ENCODE measurements at regions not wholly inside any gene's neighbourhood (a gene's known extent, or its start where the extent isn't known, plus 50 kb on each side); places are given as distances from the start of the nearest gene placed in this dataset.
"Not testable (repeated sequence)": the region's sequence is repeated elsewhere in the genome, so short reads cannot be mapped to it uniquely, and the experiment has no call there.

DNA sequence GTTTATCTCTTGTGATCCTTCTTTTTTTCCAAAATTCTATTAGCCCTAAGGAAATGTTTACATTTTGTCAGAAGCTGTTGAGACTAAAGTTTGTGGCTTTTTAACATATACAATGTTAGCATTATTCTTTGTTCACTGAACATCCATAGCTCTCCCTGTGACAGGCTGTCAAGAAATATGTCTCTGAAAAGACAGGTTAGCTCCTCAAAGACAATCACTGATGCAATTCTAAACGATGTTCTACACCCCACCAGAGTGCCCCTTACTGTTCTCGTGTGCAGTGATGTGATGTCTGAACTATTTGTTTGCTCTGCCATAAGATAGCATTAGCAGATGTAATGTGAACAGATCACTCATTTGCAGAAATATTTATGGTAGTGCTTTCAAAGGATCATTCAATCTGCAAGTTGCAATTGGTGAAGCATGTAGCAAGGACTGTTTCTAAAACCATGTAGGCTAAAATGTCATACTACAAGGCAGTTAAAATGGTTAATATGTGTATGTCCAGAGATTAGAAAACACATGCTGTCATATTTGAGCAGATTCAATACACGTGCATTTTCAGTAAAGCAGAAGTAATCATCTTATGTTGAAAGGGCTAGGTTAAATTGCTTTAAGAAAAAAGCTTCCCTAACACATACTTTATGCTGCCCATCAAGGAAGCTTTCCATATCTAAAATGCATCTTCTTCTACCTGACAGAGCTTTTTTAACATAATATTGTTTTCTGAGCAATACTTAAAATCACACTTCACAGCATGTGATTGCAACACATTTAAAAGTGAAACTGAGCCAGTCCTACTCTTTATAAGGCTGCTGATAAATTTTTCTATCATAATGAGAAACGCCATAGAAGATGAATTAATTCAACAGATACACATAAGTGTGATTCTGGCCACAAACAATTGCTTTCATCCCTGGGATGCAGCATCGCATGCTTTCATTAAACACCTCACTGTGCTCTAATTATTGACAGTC lies 285.7 kb upstream of the UBE2E3 start:
- DNase-seq = peak; percentile 7

DNA sequence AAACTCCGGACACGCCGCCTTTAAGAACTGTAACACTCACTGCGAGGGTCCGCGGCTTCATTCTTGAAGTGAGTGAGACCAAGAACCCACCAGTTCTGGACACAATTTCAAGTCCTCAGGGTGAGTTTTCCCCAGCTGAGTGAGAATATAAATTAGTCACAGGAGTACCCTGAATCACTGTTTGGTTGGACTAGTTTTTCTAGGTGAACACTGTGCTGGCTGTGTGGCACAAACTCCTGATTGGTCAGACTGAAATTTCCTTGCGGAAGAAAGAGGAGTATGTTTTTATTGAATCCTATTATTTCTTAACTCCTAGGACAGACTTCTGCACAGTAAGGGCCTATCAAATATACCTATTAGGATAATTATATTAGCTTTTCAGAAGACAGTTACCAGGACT lies 288.1 kb upstream of the UBE2E3 start:
- no peak for DNase-seq

GRCh38 chr2:180691855-180692223 lies 288.6 kb upstream of the UBE2E3 start:
- DNase-seq = not testable (repeated sequence)

DNA sequence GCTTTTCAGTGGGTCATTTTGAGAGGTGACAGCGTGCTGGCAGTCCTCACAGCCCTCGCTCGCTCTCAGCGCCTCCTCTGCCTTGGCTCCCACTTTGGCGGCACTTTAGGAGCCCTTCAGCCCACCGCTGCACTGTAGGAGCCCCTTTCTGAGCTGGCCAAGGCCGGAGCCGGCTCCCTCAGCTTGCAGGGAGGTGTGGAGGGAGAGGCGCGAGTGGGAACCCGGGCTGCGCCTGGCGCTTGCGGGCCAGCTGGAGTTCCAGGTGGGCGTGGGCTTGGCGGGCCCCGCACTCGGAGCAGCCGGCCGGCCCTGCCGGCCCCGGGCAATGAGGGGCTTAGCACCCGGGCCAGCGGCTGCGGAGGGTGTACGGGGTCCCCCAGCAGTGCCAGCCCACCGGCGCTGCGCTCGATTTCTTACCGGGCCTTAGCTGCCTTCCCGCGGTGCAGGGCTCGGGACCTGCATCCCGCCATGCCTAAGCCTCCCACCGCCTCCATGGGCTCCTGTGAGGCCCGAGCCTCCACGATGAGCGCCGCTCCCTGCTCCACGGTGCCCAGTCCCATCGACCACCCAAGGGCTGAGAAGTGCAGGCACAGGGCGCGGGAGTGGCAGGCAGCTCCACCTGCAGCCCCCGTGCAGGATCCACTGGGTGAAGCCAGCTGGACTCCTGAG lies 289.1 kb upstream of the UBE2E3 start:
- DNase-seq = not testable (repeated sequence)

- DNase-seq = no peak
These were observed 289.8 kb upstream of the UBE2E3 start for GRCh38 chr2:180690611-180691010.

DNA sequence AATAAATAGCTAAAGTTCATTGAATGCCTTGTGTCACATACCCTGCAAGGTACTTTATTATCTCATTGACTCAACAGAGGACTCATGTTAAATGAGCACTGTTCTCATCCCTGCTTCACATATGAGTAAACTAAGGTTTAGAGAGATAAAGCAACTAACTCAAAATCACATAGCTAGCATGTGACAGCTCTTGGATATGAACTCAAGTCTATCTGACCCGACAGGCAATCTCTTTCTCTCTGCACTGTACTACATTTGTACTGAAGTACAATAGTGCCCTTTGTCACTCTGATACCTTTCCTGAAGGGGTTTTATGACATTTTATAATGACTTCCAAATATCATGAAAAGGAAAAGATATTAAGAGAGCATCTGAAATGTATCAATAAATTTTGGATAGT lies 297.5 kb upstream of the UBE2E3 start:
- no peak for DNase-seq

- DNase-seq = peak; percentile 7
These were observed 300.7 kb upstream of the UBE2E3 start for GRCh38 chr2:180679693-180680092.

GRCh38 chr2:180678625-180678972 lies 301.8 kb upstream of the UBE2E3 start:
- no peak for DNase-seq

- no peak for DNase-seq
These were observed 302.3 kb upstream of the UBE2E3 start for GRCh38 chr2:180677930-180678624.

GRCh38 chr2:180677200-180677599 lies 303.2 kb upstream of the UBE2E3 start:
- DNase-seq = no peak

- DNase-seq = no peak
These were observed 303.8 kb upstream of the UBE2E3 start for GRCh38 chr2:180676520-180677025.

GRCh38 chr2:180675170-180675569 lies 305.2 kb upstream of the UBE2E3 start:
- peak; percentile 16 for DNase-seq

DNA sequence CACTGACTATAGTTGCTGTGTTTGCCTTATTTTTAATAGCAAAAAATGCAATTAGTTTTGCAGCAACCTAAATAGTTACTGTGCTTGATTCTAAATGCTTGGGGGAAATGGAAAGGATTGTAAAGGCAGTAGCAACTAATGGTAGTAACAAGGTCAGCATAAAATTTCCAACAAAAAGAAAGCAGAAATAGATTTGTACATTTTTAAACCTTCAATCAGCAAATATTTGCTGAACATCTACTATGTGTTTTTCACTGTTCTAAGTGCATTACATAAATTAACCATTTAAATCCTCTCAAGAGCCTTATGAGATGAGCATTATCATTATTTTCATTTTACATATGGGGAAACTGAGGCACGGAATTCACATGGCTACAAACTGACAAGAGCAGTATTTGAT lies 308.0 kb upstream of the UBE2E3 start:
- no peak for DNase-seq

DNA sequence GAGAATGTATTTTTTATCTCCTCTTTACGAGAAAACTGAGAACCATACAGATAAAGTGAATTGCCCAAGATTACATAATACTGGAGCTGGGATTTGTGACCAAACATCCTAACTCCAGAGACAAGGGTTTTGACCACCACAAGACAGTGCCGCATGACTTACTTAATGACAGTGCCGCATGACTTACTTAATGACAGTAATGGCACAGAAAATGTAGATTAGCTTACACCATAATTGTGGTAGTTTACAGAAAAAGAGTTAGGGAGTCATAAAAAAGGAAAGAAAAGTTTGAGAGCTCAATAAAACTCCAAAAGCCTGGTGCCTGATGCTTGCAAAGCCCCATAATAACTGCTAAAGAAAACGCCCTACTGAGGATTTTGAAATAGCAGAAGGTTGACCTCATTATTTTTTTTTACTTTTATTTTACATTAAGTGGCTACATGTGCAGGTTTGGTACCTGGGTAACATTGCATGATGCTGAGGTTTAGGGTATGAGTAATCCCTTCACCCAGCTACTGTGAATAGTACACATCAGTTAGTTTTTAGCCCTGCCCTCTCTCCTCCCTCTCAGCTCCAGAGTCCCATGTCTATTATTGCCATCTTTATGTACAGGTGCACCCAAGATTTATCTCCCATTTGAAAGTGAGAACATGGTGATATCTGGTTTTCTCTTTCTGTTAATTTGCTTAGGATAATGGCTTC lies 310.0 kb upstream of the UBE2E3 start:
- no peak for DNase-seq

DNA sequence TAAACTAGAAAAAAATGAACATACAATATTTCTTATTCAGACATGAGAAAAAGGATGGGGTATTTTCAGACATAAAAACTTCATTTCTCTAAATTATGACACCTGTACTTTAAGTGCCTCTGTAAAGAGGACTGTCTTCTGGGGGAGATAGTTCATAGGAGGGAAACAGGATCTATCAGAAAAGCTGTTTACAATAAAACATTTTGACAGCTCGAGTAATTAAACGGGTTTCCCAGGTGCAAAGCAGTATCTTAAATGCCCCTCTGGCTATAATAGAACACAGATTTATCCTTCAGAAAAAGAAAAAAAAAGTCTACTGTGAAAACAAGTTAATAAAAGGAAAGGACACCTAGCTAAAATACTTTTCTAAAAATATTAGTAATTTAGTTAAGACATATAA lies 311.4 kb upstream of the UBE2E3 start:
- peak; percentile 93 for DNase-seq

DNA sequence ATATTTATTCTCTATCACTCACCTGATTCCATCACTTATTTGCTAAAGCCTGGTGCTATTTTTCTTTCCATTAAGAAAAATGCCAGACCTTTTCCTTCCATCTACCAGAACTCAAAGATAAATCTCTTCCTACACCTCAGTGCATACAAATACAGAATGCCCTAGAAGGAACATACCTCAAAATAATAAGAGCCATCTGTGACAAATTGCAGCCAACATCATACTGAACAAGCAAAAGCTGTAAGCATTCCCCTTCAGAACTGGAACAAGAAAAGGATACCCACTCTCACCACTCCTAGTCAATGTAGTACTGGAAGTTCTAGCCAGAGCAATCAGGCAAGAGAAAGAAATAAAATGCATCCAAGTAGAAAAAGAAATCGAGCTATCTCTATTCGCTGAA lies 315.9 kb upstream of the UBE2E3 start:
- DNase-seq = no peak

- DNase-seq = no peak
These were observed 317.4 kb upstream of the UBE2E3 start for GRCh38 chr2:180662941-180663471.

DNA sequence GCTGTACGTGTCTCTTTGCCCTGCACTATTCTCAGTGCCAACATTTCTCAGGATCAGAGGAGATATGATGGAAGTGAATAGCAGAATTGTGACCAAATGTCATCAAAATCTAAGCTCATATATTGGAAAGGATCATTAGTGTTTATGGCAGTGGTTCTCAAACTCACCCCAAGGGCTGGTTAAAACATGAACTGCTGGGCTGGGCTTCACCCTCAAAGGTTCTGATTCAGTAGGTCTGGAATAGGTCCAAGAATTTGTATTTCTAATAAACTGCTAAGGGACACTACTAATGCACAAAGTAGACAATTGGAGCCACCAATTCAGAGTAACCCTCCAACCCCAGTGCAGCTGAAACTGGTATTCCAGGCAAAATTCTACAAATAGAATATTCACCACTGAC lies 317.9 kb upstream of the UBE2E3 start:
- DNase-seq = no peak

DNA sequence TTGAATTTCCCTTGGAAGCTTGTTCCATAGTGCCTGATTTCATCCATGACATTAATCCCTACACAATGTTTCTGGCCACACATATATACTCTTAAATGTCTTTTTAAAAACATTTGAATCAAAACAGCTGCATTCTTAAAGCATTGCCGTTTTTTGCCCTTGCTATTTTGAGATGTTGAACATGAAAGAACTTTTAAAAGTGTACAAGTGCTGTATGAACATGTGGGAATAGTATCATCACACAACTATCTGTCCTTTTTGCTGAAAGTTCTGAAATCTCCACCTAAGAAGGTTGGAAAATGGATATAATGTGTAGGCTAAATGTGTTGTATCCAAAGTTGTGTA lies 318.7 kb upstream of the UBE2E3 start:
- no peak for DNase-seq

DNA sequence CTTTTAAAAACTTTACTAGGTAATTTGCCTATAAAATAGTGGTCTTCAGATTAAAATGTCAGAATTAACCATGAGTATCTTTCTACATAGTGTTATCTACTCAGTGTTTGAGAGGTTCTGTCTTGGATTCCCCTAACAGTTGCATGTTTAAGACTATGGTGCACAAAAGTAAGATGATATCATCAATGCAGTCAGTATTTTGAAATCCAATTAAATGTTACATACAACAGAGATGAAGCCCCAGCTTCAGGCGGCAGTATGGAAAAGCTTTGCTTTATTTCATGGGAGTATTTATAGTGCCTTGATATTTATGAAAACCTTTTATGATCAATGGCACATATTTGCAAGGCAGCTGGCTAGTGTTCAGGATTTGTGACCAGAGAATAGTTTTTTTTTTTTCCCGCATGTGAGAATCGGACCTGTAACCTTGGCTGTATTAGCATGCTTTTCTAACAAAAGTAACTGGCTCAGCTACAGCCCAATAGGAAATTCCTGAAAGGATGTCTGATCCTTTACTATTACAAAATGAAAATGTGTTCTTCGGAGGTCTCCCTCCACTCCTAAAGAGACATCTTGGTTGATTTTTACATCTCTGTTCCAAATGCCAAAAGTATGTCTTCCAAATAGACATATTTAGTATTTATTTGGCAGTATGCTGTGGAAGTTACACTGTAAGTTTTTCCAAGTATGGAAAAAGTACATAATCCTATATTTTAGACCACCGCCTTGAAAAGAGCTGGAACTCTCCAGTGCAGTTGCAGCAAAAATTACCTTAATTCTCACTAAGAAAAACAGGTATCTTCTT lies 319.3 kb upstream of the UBE2E3 start:
- no peak for DNase-seq

DNA sequence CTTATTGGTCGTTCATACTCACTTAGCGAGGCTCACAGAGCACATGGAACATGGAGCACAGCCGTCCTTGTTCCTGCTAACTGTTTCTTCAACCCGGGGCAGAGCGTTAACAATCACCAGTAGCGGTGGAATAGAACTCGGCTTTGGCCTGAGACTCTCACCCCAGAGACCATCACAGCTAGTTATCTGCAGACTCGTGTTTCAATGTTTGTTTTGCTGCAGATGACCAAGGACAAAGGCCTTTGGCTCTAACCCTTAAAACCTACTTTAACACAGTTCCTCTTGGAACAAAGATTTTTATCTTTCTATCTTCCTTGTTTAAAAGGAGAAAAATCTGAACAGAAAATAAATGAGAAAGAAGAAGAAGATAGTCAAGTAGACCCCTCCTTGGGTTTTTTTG lies 320.2 kb upstream of the UBE2E3 start:
- no peak for DNase-seq

DNA sequence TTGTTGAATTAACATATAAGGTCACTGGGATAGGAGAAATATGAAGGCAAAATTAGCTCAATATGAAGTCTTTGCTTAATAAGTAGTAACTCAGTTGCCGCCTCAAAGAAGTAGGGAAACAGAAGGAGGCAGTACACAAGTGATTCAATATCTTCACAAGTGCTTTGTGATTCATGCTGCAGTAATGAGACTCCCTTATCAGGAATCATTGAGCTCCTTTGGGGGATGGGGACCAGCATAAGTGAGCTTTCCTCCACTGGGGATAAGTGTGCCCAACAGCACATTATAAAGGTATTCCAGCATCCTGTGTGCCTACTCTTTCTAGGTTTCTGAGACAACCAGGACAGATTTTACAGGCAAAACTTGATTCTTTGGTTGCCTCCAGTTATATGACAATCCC lies 323.4 kb upstream of the UBE2E3 start:
- no peak for DNase-seq

Data from NCI-H1417 treated with DMSO at 0.1 percent for 48 hours (cell line).